PC-9 (cell line): ENCODE measurements at regions not wholly inside any gene's neighbourhood (a gene's known extent, or its start where the extent isn't known, plus 50 kb on each side); places are given as distances from the start of the nearest gene placed in this dataset.

Experiments
- BruUV-seq: library from RNA; stranded (reverse); fragments of 400-500 nt; replicated peaks from 2 replicates; lab custom pipeline; 2021; lab: Mats Ljungman, UMichigan
- CTCF ChIA-PET: fragments of 300-600 bp; sonication (Branson Sonifier 250); formaldehyde crosslinking; loops from one replicate; lab custom pipeline; 2022; ENCODE audit warnings: antibody characterized with exemption; lab: Charles Lee
- POLR2A ChIA-PET: fragments of 300-600 bp; sonication (Branson Sonifier 250); formaldehyde crosslinking; loops from one replicate; lab custom pipeline; 2022; ENCODE audit warnings: antibody characterized with exemption; ENCODE audit not compliant: unreplicated experiment; lab: Charles Lee
- DNase-seq, 2 experiments: peaks; one replicate each; pipeline versions ENCODE4 v3.0.0 to v3.0.0-alpha.2; 2015 to 2022; ENCODE audit warnings: mixed read lengths in 1 of 2
- H2AFZ ChIP-seq: fragments of 200-600 bp; sonication (generic); 2 replicates; pipeline ENCODE4 v1.8.1; 2017; ENCODE audit warnings: antibody characterized with exemption
- H3F3A ChIP-seq: fragments of 200-600 bp; sonication (generic); 2 replicates; pipeline ENCODE4 v1.8.1; 2017; ENCODE audit warnings: antibody characterized with exemption, mild to moderate bottlenecking, low read depth; ENCODE audit not compliant: insufficient read depth
- H3K27ac ChIP-seq: fragments of 200-600 bp; sonication (generic); 2 replicates; pipeline ENCODE4 v1.6.1; 2016; ENCODE audit warnings: mixed run types
- H3K27me3 ChIP-seq: fragments of 200-600 bp; sonication (generic); 2 replicates; pipeline ENCODE4 v1.6.1; 2016; ENCODE audit warnings: low read depth, mixed run types; ENCODE audit not compliant: insufficient read depth
- H3K36me3 ChIP-seq: fragments of 200-600 bp; sonication (generic); 2 replicates; pipeline ENCODE4 v1.6.1; 2016; ENCODE audit warnings: low read depth, mixed run types
- H3K4me1 ChIP-seq: fragments of 200-600 bp; sonication (generic); replicated peaks from 2 replicates; pipeline ENCODE4 v1.6.1; 2016; ENCODE audit warnings: mixed run types; ENCODE audit not compliant: insufficient read depth
- H3K4me2 ChIP-seq: fragments of 200-600 bp; sonication (generic); 2 replicates; pipeline ENCODE4 v1.6.1; 2017; ENCODE audit warnings: mixed run types
- H3K4me3 ChIP-seq: fragments of 200-600 bp; sonication (generic); 2 replicates; pipeline ENCODE4 v1.6.1; 2016; ENCODE audit warnings: mixed run types
- H3K79me2 ChIP-seq: fragments of 200-600 bp; sonication (generic); 2 replicates; pipeline ENCODE4 v1.6.1; 2017; ENCODE audit warnings: low read depth, mixed run types
- H3K9me2 ChIP-seq: fragments of 200-600 bp; sonication (generic); 2 replicates; pipeline ENCODE4 v1.8.1; 2017; ENCODE audit warnings: mild to moderate bottlenecking; ENCODE audit not compliant: insufficient read depth
- H3K9me3 ChIP-seq: fragments of 200-600 bp; sonication (generic); 2 replicates; pipeline ENCODE4 v1.8.1; 2016; ENCODE audit warnings: low read depth; ENCODE audit not compliant: insufficient read depth
- H4K20me1 ChIP-seq: fragments of 200-600 bp; sonication (generic); 2 replicates; pipeline ENCODE4 v1.8.1; 2017; ENCODE audit not compliant: insufficient read depth
- CTCF ChIP-seq: fragments of 200-600 bp; sonication (generic); conservative IDR thresholded peaks from 2 replicates; pipeline ENCODE4 v1.6.1; 2017; ENCODE audit warnings: mixed run types, antibody characterized with exemption, mild to moderate bottlenecking, moderate library complexity
- EZH2 ChIP-seq: fragments of 200-600 bp; sonication (generic); IDR thresholded peaks from 2 replicates; pipeline ENCODE4 v1.8.0; 2017; ENCODE audit warnings: antibody characterized with exemption, low read depth
- intact Hi-C: fragments of 100-400 bp; cut with micrococcal nuclease; formaldehyde crosslinking; loops from one replicate; pipeline ENCODE4 v1.10.0; 2022; ENCODE audit not compliant: unreplicated experiment

GRCh38 chr2:238684362-238685326 is 163.2 kb upstream of the TWIST2 start:
- Histone ChIP-seq H3K79me2 (no peaks in the 10 kb centered on the region), H3K36me3 (no peaks in the 10 kb centered on the region), H3K9me2 (no peaks in the 10 kb centered on the region), H3K27ac (peak overlapping the region; percentile 73), H3K27me3 (peaks cover 13% of the 10 kb centered on the region), H3K4me2 (peak overlapping the region; percentile 52), H3K9me3 (peaks cover 6% of the 10 kb centered on the region; the same call in 1 of the 2 replicates), H3F3A (peaks cover 31% of the 10 kb centered on the region), H2AFZ (no peak overlapping the region), H3K4me1 (peaks cover 32% of the 10 kb centered on the region), H4K20me1 (no peaks in the 10 kb centered on the region), H3K4me3 (no peak overlapping the region)
- POLR2A ChIA-PET: interaction anchor here (0.5 to 0.7 kb wide), 8 partner anchors 16 to 595 kb away, joined by 3 to 6 read pairs (median 3); no protein-coding TSS in a partner anchor
- TF ChIP-seq EZH2 (no peak), CTCF (no peak)
- BruUV-seq: no TSS peak
- intact Hi-C loops: loop anchor here (1.0 to 2.0 kb wide), 4 partner anchors 16 to 87 kb away; no protein-coding TSS in a partner anchor
- CTCF ChIA-PET: no interaction called here
- DNase-seq: peak; percentile 79 to 94

- H3F3A ChIP-seq: peaks cover 31% of the 10 kb centered on the region
- no peaks in the 10 kb centered on the region for H3K9me2 ChIP-seq
- peaks cover 6% of the 10 kb centered on the region; the same call in 1 of the 2 replicates for H3K9me3 ChIP-seq
- H3K79me2 ChIP-seq: no peaks in the 10 kb centered on the region
- H4K20me1 ChIP-seq: no peaks in the 10 kb centered on the region
- H3K4me3 ChIP-seq: no peak overlapping the region
- intact Hi-C loops: loop anchor here (2.0 kb wide), 2 partner anchors 15 to 41 kb away; no protein-coding TSS in a partner anchor
- H3K27me3 ChIP-seq: peaks cover 19% of the 10 kb centered on the region
- H2AFZ ChIP-seq: no peak overlapping the region
- peak overlapping the region; percentile 52 for H3K4me2 ChIP-seq
- CTCF ChIA-PET: no interaction called here
- no peak for DNase-seq
- H3K36me3 ChIP-seq: no peaks in the 10 kb centered on the region
- peak overlapping the region; percentile 73 for H3K27ac ChIP-seq
- POLR2A ChIA-PET: interaction anchor here (0.6 to 0.7 kb wide), 6 partner anchors 32 to 595 kb away, joined by 3 to 6 read pairs (median 3); no protein-coding TSS in a partner anchor
- TF ChIP-seq EZH2: no peak
- no peak for TF ChIP-seq CTCF
- no TSS peak for BruUV-seq
- H3K4me1 ChIP-seq: peaks cover 32% of the 10 kb centered on the region
Measured at GRCh38 chr2:238685327-238685709, 162.6 kb upstream of the TWIST2 start.

GRCh38 chr2:238685713-238686112 is 162.2 kb upstream of the TWIST2 start:
- no peak for DNase-seq
- Histone ChIP-seq H3K4me1 (peaks cover 32% of the 10 kb centered on the region), H3K9me3 (peaks cover 6% of the 10 kb centered on the region; the same call in 1 of the 2 replicates), H3K27me3 (peaks cover 23% of the 10 kb centered on the region), H3K79me2 (no peaks in the 10 kb centered on the region), H3K36me3 (no peaks in the 10 kb centered on the region), H3K4me2 (peak overlapping the region; percentile 52), H4K20me1 (no peaks in the 10 kb centered on the region), H2AFZ (no peak overlapping the region), H3K27ac (peak overlapping the region; percentile 73), H3K4me3 (no peak overlapping the region), H3F3A (peaks cover 31% of the 10 kb centered on the region), H3K9me2 (no peaks in the 10 kb centered on the region)
- intact Hi-C loops: loop anchor here (2.0 kb wide), 2 partner anchors 15 to 41 kb away; no protein-coding TSS in a partner anchor
- ChIA-PET POLR2A (interaction anchor here (0.6 kb wide), 2 partner anchors 32 to 120 kb away, joined by 3 read pairs; no protein-coding TSS in a partner anchor), CTCF (no interaction called here)
- no TSS peak for BruUV-seq
- TF ChIP-seq CTCF (no peak), EZH2 (no peak)
